ENCODE measurements at regions not wholly inside any gene's neighbourhood (a gene's known extent, or its start where the extent isn't known, plus 50 kb on each side); places are given as distances from the start of the nearest gene placed in this dataset.

DNA sequence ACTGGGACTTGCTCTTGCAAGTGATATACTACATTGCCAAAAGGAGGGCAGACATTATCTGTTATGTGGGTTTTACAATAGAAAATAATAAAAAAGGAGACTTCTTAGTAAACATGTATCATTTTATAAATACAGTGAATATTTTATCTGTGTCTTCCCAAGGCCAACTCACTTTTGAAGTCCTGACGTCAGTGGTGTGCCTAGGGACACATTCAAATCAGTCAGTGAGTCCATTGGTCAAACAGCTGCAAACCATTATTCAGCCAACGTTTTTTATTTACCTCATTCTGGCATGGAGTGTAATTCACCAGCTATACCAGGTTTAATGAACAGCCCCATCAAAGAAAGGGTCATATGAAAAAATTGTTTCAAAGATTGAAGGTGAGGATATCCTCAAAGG lies 263.7 kb downstream of the IPMK start:
- TF ChIP-seq, protein P1, sequence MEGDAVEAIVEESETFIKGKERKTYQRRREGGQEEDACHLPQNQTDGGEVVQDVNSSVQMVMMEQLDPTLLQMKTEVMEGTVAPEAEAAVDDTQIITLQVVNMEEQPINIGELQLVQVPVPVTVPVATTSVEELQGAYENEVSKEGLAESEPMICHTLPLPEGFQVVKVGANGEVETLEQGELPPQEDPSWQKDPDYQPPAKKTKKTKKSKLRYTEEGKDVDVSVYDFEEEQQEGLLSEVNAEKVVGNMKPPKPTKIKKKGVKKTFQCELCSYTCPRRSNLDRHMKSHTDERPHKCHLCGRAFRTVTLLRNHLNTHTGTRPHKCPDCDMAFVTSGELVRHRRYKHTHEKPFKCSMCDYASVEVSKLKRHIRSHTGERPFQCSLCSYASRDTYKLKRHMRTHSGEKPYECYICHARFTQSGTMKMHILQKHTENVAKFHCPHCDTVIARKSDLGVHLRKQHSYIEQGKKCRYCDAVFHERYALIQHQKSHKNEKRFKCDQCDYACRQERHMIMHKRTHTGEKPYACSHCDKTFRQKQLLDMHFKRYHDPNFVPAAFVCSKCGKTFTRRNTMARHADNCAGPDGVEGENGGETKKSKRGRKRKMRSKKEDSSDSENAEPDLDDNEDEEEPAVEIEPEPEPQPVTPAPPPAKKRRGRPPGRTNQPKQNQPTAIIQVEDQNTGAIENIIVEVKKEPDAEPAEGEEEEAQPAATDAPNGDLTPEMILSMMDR (IDR thresholded peaks at IDR 0.05; ENCODE audit: borderline replicate concordance, extremely low read depth, insufficient read depth), result no peak
- FAIRE-seq, result no peak

DNA sequence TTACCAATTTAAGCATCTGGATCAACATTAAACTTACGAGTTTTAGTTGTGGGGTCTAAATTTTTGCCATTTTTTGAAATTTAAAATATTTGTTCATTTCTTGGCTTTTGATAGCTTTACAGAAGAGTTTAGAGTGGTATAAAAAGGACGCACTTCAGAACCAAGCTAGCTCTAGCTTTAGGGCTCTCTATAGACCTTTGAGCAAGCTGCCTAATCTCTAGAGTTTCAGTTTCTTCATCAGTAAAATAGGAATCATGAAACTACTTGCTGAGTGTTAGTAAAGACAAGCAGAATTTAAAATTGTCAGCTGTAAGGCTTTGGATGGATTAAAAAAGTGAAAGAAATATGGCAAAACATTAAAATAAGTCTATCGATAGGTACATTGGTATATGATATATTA lies 266.5 kb downstream of the IPMK start:
- TF ChIP-seq, protein P1 (IDR thresholded peaks at IDR 0.05; ENCODE audit: borderline replicate concordance, extremely low read depth, insufficient read depth), result no peak
- Histone ChIP-seq H3K27me3 (ENCODE audit: control insufficient read depth, insufficient read depth, low read length) (no peaks in the 10 kb centered on the region), H3K9ac (ENCODE audit: low read length in 3 of 3) (no peak overlapping the region), H3K9me3 (ENCODE audit: control insufficient read depth in 2 of 3, insufficient read depth in 1 of 3, low read length in 3 of 3) (no peaks in the 10 kb centered on the region), H3K4me3 (ENCODE audit: low read length in 3 of 3) (no peak overlapping the region), H3K36me3 (ENCODE audit: control insufficient read depth in 2 of 3, insufficient read depth in 3 of 3, low read length in 3 of 3) (no peaks in the 10 kb centered on the region), H3K4me1 (ENCODE audit: control insufficient read depth in 2 of 3, insufficient read depth in 2 of 3, low read depth in 1 of 3, low read length in 3 of 3) (no peaks in the 10 kb centered on the region), H3K27ac (ENCODE audit: low read depth in 2 of 2, low read length in 2 of 2) (no peak overlapping the region)
- no peak for FAIRE-seq
- intact Hi-C loops (cut with DNase I), result no loop called here
- no peak for DNase-seq

More for the DNA sequence above, 263.7 kb downstream of the IPMK start:
- H3K9ac ChIP-seq (ENCODE audit: low read length in 3 of 3), result no peak overlapping the region
- H3K9me3 ChIP-seq (ENCODE audit: control insufficient read depth in 2 of 3, insufficient read depth in 1 of 3, low read length in 3 of 3), result no peaks in the 10 kb centered on the region
- no peak overlapping the region for H3K27ac ChIP-seq (ENCODE audit: low read depth in 2 of 2, low read length in 2 of 2)
- DNase-seq, result no peak
- H3K27me3 ChIP-seq (ENCODE audit: control insufficient read depth, insufficient read depth, low read length), result no peaks in the 10 kb centered on the region
- H3K36me3 ChIP-seq (ENCODE audit: control insufficient read depth in 2 of 3, insufficient read depth in 3 of 3, low read length in 3 of 3), result no peaks in the 10 kb centered on the region
- intact Hi-C loops (cut with DNase I), result no loop called here
- H3K4me1 ChIP-seq (ENCODE audit: control insufficient read depth in 2 of 3, insufficient read depth in 2 of 3, low read depth in 1 of 3, low read length in 3 of 3), result no peaks in the 10 kb centered on the region
- H3K4me3 ChIP-seq (ENCODE audit: low read length in 3 of 3), result no peak overlapping the region

DNA sequence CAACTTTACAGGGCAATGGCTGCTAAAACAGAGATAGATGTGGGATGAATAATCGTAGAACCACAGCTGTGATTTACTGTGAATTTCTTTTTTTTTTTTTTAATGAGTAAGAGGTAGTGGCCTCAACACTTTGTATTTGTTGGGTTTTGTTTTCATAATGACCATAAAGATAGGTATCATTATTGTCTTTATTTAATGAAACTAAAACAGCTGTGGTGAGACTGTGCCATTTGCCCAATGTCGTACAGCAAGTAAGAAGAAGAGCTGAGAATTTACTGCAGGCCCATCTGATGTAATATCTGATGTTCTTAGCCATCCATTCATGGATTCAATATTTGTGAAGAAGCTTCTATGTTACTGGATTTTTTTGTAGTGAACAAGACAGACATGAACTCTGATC lies 271.2 kb downstream of the IPMK start:
- Histone ChIP-seq H3K4me3 (ENCODE audit: low read length in 3 of 3) (no peak overlapping the region), H3K9me3 (ENCODE audit: control insufficient read depth in 2 of 3, insufficient read depth in 1 of 3, low read length in 3 of 3) (no peaks in the 10 kb centered on the region), H3K36me3 (ENCODE audit: control insufficient read depth in 2 of 3, insufficient read depth in 3 of 3, low read length in 3 of 3) (no peaks in the 10 kb centered on the region), H3K27me3 (ENCODE audit: control insufficient read depth, insufficient read depth, low read length) (no peaks in the 10 kb centered on the region), H3K9ac (ENCODE audit: low read length in 3 of 3) (no peak overlapping the region), H3K4me1 (ENCODE audit: control insufficient read depth in 2 of 3, insufficient read depth in 2 of 3, low read depth in 1 of 3, low read length in 3 of 3) (no peaks in the 10 kb centered on the region), H3K27ac (ENCODE audit: low read depth in 2 of 2, low read length in 2 of 2) (no peak overlapping the region)
- DNase-seq (no peak), FAIRE-seq (no peak)
- TF ChIP-seq, protein P1 (IDR thresholded peaks at IDR 0.05; ENCODE audit: borderline replicate concordance, extremely low read depth, insufficient read depth), result no peak
- intact Hi-C loops (cut with DNase I), result no loop called here

DNA sequence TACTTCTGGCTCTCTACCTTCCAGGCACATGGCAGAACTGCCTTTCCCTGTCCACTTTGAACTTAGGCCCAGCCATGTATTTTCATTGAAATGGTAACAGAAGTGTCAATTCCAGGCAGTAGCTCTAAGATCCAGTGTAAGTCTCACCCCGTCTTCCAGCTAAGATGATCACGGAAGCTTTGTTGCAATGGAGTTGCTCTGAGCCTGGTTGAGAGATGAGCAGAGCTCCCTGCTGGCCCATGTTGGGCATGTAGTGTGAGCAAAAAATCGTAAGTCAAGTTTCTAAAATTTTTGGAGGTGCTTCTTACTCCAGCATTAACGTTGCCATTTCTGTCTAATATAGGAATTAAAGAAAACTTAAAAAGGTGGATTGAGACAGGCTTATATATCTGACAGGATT lies 274.4 kb downstream of the IPMK start:
- H3K27me3 ChIP-seq (ENCODE audit: control insufficient read depth, insufficient read depth, low read length), result no peaks in the 10 kb centered on the region
- intact Hi-C loops (cut with DNase I), result no loop called here
- H3K4me3 ChIP-seq (ENCODE audit: low read length in 3 of 3), result no peak overlapping the region
- no peak for DNase-seq
- H3K9me3 ChIP-seq (ENCODE audit: control insufficient read depth in 2 of 3, insufficient read depth in 1 of 3, low read length in 3 of 3), result no peaks in the 10 kb centered on the region
- no peaks in the 10 kb centered on the region for H3K36me3 ChIP-seq (ENCODE audit: control insufficient read depth in 2 of 3, insufficient read depth in 3 of 3, low read length in 3 of 3)
- H3K4me1 ChIP-seq (ENCODE audit: control insufficient read depth in 2 of 3, insufficient read depth in 2 of 3, low read depth in 1 of 3, low read length in 3 of 3), result no peaks in the 10 kb centered on the region
- TF ChIP-seq, protein P1 (IDR thresholded peaks at IDR 0.05; ENCODE audit: borderline replicate concordance, extremely low read depth, insufficient read depth), result no peak
- no peak for FAIRE-seq
- no peak overlapping the region for H3K9ac ChIP-seq (ENCODE audit: low read length in 3 of 3)
- H3K27ac ChIP-seq (ENCODE audit: low read depth in 2 of 2, low read length in 2 of 2), result no peak overlapping the region

All from kidney (tissue), 13 donors.